Omental fat pad (tissue), 3 donors: ENCODE measurements at regions not wholly inside any gene's neighbourhood (a gene's known extent, or its start where the extent isn't known, plus 50 kb on each side); places are given as distances from the start of the nearest gene placed in this dataset.

Experiments used
- ATAC-seq: fragments of 150-250 bp; one replicate; pipeline ENCODE4 v1.9.1; 2016; ENCODE audit warnings: mild to moderate bottlenecking, moderate library complexity; ENCODE audit not compliant: low FRiP score
- DNase-seq: peaks from one replicate; pipeline ENCODE4 v3.0.0-alpha.2; 2019; ENCODE audit warnings: low spot score
- TF ChIP-seq, protein P1 (sequence below), 3 donors: fragments of 450-650 bp; IDR thresholded peaks; one replicate each; pipeline ENCODE4 v1.5.1; 2016 to 2017; ENCODE audit warnings: antibody characterized with exemption in 3 of 3, mild to moderate bottlenecking in 3 of 3, moderate library complexity in 2 of 3

DNA sequence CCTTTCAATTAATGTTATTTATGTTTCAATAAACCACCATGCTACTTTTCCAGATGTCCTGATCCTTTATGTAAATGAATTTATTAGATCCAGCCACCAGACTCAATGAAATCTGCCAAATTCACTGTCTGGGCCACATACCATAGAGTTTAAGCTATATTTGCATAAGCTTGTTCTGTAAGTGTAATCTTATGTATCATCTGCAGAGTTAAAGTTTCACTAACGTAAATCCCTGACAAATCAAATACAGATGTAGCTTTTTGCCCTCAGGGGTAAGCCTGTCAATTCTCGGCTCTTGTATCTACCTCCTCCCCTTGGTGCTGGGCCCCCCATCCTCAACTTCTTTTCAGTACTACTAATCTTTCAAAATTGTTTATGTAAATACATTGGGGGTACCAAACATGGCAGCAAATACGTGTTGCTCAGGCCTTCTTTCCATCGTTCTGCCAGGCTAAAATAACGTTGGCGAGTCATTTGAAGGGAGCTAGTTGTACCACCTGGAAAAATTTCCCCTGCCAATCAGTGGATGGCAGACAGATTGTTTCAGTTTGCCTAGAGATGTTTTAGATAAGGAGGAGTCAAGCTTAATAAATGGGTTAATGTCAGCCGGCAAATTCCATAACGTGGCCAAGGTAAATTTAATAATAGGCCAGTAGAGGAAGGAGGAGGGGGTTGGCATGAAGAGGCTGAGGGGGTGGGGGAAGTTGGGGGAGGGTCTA lies 79.6 kb downstream of the RPS12 start:
- ATAC-seq (no peak), DNase-seq (no peak)
- TF ChIP-seq, protein P1, sequence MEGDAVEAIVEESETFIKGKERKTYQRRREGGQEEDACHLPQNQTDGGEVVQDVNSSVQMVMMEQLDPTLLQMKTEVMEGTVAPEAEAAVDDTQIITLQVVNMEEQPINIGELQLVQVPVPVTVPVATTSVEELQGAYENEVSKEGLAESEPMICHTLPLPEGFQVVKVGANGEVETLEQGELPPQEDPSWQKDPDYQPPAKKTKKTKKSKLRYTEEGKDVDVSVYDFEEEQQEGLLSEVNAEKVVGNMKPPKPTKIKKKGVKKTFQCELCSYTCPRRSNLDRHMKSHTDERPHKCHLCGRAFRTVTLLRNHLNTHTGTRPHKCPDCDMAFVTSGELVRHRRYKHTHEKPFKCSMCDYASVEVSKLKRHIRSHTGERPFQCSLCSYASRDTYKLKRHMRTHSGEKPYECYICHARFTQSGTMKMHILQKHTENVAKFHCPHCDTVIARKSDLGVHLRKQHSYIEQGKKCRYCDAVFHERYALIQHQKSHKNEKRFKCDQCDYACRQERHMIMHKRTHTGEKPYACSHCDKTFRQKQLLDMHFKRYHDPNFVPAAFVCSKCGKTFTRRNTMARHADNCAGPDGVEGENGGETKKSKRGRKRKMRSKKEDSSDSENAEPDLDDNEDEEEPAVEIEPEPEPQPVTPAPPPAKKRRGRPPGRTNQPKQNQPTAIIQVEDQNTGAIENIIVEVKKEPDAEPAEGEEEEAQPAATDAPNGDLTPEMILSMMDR (IDR thresholded peaks at IDR 0.05): no peak

DNA sequence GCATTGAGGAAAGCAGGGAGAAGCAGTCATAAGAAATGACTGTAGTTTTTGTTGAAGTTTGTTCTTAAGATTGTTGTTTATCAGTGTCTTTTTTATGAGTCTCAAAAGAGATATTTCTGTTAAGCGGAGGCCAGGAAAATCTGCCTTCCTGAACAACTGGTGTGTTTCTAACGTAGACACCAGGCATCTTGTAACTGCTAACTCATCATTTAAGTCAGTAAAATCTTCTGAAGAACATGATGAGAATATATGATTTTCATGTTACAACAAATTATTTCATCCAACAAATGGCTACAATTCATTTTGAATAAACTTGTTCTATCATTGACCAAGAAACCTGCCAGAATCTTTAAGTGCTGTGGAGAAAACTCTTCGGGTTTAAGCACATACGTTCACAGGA lies 84.0 kb downstream of the RPS12 start:
- no peak for DNase-seq
- TF ChIP-seq, protein P1 (IDR thresholded peaks at IDR 0.05): no peak
- no peak for ATAC-seq

DNA sequence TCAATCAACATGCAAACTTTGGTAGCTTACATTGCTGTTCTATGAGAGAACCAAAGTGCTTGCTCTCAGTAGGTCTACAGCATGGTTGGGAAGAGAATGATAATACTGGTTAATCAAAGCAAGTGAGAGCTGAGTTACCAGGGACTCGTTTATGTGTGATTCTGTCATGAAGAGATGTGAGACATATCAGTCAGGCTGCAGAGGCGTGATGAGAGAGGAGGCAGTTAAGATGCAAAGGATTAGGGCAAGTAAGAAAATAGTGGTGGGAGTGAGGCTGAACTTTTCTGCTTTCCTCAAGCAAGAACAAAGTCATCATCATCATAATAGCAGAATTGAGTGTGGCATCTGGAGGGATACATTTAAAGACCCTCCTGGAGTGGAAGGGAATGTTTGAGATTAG lies 86.5 kb downstream of the RPS12 start:
- TF ChIP-seq, protein P1 (IDR thresholded peaks at IDR 0.05): no peak
- DNase-seq: no peak
- no peak for ATAC-seq

GRCh38 chr6:132902901-132903300 lies 88.5 kb downstream of the RPS12 start:
- ATAC-seq: no peak

DNA sequence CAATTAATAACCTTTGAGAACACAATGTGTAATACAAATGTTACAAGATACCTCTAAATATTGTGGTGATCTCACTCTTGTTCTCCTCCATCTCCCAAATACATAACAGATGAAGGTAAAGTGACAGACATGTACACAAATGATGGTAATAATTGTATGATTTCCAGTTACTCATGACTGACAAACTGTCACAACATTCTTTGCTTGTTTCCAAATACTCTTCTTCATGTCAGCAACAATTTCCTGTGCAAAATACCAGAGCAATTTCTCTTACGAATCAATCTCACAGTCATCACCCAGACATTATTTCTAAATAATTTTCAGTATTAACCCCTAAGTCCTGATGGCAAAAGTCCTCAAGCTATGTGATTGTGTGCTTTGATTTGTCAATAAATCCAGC lies 92.9 kb downstream of the RPS12 start:
- ATAC-seq (no peak), DNase-seq (no peak)
- TF ChIP-seq, protein P1 (IDR thresholded peaks at IDR 0.05): no peak

More at GRCh38 chr6:132902901-132903300, 88.5 kb downstream of the RPS12 start:
- DNase-seq: no peak
- TF ChIP-seq, protein P1 (IDR thresholded peaks at IDR 0.05): no peak

DNA sequence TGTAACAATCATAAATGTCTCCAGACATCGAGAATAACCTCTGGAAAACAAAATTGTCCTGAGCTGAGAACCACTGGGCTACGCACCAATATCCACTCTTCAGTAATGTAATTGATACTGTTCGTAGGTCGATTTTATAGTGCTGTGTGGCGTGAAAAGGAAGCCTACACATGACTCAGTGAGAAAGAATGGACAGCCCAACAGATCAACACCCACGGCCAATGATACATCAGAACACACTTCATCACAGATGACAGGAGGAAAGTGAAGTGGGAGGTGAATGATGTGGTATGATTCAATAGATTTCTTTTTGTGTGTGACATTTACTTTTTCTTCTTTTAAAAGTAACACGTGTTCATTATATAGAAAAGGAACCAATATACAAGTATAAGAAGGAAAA lies 93.5 kb downstream of the RPS12 start:
- TF ChIP-seq, protein P1 (IDR thresholded peaks at IDR 0.05): no peak
- DNase-seq: no peak
- ATAC-seq: no peak

- TF ChIP-seq, protein P1 (IDR thresholded peaks at IDR 0.05): no peak
- no peak for ATAC-seq
- no peak for DNase-seq
These were observed 95.4 kb downstream of the RPS12 start for GRCh38 chr6:132909742-132910141.
